NCI-H526 (cell line): ENCODE measurements at regions not wholly inside any gene's neighbourhood (a gene's known extent, or its start where the extent isn't known, plus 50 kb on each side); places are given as distances from the start of the nearest gene placed in this dataset.
"Not testable (repeated sequence)": the region's sequence is repeated elsewhere in the genome, so short reads cannot be mapped to it uniquely, and the experiment has no call there.

Source experiments
- DNase-seq, 2 experiments: peaks; one replicate each; lab custom pipeline; 2025; lab: John Stamatoyannopoulos, UW

DNA sequence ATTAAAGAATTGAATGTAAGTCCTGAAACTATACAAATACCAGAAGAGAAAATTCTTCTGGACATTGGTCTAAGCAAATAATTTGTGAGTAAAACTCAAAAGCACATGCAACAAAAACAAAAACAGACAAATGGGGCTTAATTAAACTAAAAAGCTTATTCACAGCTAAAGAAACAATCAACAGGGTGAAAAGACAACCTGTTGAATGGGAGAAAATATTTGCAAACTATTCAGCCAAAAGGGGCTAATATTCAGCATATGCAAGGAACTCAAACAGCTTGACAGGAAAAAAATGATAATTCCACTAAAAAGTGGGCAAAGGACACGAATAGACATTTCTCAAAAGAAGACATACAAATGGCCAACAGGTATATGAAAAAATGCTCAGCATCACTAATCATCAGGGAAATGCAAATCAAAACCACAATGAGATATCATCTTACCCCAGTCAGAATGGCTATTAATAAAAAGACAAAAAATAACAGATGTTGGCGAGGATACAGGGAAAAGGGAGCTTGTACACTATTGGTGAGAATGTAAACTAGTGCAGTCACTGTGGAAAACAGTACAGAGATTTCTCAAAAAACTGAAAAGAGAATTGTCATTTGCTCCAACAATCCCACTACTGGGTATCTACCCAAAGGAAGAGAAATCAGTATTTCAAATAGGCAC lies 177.5 kb upstream of the RTL1 start:
- no peak for DNase-seq

GRCh38 chr14:101082036-101082435 lies 178.5 kb upstream of the RTL1 start:
- no peak for DNase-seq

GRCh38 chr14:101082436-101083384 lies 179.2 kb upstream of the RTL1 start:
- DNase-seq, result no peak

- DNase-seq, result peak in 1 of 2 experiments; percentile 10
Observed at GRCh38 chr14:101083564-101084435, 180.3 kb upstream of the RTL1 start.

DNA sequence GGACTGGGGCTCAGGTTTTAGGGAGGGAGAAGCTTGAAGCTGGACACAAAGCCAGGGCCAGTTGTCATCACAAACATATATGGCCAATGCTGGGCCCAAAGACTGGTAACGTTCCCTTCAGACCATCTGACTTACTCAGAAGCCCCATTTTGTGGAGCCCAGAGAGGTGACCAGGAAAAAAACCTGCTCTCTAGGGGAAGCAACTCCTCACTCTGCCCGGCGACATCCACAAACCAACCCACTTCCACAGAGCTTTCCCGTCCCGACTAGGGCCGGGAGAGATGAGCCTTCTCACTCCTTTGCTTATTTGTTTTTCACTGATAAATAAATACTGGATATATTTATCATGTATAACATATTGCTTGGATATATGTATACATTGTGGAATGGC lies 180.9 kb upstream of the RTL1 start:
- no peak for DNase-seq

GRCh38 chr14:101086926-101087325 lies 183.4 kb upstream of the RTL1 start:
- no peak for DNase-seq

DNA sequence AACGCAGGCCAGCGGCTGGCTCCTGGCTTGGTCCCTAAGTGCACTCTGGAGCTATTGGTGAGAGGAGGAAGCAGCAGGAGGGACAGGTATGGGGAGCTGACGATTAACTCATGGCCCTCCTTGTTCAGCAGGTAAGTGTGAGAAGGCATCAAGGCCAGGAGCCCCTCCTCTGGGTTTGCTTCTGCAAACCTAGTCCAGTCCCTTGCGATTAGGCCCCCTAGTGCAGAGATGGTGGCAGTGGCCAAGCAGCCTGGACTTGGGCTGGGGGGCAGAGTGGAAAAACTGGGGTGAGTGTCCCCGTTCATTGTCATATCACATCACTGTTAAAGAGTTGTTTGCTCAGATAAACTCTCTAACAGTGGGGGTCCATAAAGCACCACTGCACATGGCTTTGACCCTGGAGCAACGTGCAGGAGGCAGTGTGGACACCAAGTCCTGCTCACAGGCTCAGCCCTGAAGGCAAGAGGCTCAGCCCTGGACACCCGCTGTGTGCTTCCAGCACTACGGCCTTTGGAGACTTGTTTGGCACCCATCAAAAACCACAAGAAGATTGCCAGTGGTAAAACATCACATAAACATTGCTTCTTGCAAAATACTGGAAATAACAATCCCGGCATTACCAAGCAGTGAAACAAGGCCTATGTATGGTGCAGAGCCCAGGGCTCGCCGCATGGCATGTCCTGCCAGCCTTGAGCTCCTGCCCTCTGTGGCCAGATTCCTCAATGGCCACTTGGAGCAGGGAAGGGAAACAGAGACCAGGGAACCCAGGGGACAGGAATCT lies 184.3 kb upstream of the RTL1 start:
- no peak for DNase-seq

DNA sequence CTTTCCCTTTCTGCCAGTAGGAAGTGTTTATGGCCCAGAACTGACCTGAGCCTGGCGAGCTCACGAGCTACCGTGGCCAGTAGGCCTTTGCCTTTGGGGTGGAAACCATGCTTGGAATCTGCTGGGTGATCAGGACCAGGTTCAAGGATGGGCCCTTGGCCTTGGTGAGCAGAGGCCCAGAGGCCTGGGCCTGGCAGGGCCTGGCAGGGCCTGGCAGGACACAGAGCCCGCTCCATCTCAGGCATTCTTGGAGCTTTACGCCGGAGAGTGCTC lies 184.8 kb upstream of the RTL1 start:
- no peak for DNase-seq

- DNase-seq, result no peak
Observed at GRCh38 chr14:101088714-101089113, 185.2 kb upstream of the RTL1 start.

DNA sequence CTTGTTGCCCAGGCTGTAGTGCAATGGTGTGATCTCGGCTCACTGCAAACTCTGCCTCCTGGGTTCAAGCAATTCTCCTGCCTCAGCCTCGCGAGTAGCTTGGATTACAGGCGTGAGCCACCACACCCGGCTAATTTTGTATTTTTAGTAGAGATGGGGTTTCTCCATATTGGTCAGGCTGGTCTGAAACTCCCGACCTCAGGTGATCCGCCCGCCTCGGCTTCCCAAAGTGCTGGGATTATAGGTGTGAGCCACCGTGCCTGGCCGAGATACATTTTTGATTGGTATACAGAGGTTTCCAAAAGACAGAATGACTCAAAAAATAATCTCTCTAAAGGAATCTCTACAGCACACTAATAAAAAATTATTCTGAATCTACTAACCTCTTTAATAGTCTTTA lies 187.0 kb upstream of the RTL1 start:
- DNase-seq, result not testable (repeated sequence)

GRCh38 chr14:101090976-101091375 lies 187.5 kb upstream of the RTL1 start:
- DNase-seq, result no peak

GRCh38 chr14:101094916-101095315 lies 191.4 kb upstream of the RTL1 start:
- not testable (repeated sequence) for DNase-seq

GRCh38 chr14:101096551-101096950 lies 193.0 kb upstream of the RTL1 start:
- no peak for DNase-seq

DNA sequence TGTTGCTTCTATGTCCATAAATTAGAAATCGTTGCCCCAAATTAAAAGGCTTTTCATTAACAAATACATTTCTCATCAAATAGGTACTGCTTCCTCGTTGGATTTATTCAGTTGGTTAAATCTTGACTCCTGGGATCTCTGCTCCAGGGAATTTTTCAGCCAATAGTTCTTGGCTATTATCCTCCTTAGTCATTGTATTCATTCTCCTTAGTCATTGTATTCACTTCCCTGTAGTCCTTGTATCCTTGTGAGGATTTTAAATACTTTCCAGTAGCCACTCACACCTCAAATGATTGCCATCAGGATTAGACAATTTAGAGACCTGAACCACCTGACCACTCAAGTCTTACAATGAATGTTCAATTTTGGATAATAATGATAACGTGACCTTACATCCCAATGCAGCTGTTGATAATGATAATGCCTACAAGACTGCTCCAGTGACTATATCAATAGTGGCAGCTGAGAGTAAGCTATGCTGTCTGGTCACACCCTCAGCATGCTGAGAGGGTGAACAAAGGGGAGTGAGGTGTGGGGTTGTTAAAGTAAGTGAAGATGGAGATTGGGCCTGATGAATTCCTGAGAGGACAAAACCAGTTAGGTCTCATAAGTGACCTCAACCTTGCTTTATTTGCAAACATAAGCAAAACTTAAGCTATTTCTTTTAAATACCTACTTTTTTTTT lies 193.7 kb upstream of the RTL1 start:
- DNase-seq, result no peak

DNA sequence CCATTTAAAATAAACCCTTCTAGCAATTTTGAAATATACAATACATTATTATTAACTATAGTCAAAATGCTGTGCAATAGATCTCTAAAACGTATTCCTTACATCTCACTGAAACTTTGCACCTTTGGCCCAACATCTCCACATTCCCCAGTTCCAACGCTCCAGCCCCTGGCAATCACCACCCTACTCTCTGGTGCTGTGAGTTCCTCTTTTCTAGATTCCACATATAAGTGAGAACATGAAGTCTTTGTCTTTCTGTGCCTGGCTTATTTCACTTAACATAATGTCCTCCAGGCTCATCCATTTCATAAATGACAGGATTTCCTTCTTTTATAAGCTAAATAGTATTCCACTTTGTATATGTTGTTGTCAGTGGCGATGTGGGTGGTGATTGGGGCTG lies 194.7 kb upstream of the RTL1 start:
- DNase-seq, result no peak

GRCh38 chr14:101098641-101099040 lies 195.1 kb upstream of the RTL1 start:
- no peak for DNase-seq

- DNase-seq, result no peak
Observed at GRCh38 chr14:101101456-101102056, 198.0 kb upstream of the RTL1 start.

DNA sequence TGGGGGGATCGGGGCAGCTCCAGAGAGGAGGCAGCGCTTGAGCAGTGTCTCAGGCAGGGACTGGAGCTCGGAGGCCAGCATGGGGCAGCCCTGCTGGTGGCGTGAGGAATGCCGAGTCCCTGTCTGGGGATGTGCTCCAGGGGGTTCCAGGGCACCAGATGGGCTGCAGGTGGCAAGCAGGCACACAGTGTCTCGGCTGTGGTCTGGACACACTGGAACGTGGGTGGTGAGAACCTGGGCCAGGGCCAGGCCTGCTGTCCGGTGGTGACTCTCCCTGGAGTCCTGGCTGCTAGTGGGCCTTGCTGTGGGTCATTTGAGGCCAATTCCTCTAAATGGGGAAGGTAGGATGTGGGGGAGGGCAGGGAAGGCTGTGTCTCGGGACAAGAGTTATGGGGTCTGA lies 199.4 kb upstream of the RTL1 start:
- DNase-seq, result no peak

DNA sequence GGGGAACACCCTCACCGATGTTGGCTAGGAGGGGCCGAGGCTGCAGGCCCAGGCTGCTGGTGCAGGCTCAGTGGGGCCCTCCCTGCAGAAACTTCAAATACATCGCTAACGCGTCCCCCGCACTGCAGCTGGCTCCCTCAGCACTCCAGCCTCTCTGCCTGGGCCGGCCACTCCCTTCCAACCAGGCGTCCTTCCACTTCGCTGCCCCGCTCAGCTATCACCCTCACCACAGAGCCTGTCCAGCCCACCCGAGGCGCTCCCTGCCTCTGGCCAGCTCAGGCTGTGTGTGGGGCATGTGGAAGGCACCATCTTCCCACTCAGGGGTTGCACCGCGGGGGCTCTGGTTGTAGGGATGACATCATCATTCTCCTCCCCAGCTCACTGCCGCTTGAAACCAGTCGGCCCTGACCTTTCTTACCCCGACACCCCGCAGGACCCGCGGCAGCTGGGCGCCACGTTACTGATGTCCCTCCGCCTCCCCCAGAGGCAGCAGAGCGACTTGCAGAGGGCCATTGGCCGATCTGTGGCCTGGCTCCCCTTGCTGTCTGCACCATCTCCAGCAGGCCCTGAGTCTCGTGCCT lies 199.9 kb upstream of the RTL1 start:
- DNase-seq, result no peak

- DNase-seq, result no peak
Observed at GRCh38 chr14:101104485-101104884, 201.0 kb upstream of the RTL1 start.
